SHP77 treated with DMSO at 0.1 percent for 48 hours (cell line): ENCODE measurements at regions not wholly inside any gene's neighbourhood (a gene's known extent, or its start where the extent isn't known, plus 50 kb on each side); places are given as distances from the start of the nearest gene placed in this dataset.
"Not testable (repeated sequence)": the region's sequence is repeated elsewhere in the genome, so short reads cannot be mapped to it uniquely, and the experiment has no call there.

ENCODE experiments used
- DNase-seq: peaks from one replicate; lab custom pipeline; 2025; lab: John Stamatoyannopoulos, UW

- no peak for DNase-seq
These were observed 301.7 kb downstream of the BRD1 start for GRCh38 chr22:49525801-49526535.

GRCh38 chr22:49525360-49525759 lies 302.3 kb downstream of the BRD1 start:
- DNase-seq: no peak

GRCh38 chr22:49524362-49524761 lies 303.3 kb downstream of the BRD1 start:
- DNase-seq: peak; percentile 3

GRCh38 chr22:49523374-49524008 lies 304.2 kb downstream of the BRD1 start:
- DNase-seq: no peak

DNA sequence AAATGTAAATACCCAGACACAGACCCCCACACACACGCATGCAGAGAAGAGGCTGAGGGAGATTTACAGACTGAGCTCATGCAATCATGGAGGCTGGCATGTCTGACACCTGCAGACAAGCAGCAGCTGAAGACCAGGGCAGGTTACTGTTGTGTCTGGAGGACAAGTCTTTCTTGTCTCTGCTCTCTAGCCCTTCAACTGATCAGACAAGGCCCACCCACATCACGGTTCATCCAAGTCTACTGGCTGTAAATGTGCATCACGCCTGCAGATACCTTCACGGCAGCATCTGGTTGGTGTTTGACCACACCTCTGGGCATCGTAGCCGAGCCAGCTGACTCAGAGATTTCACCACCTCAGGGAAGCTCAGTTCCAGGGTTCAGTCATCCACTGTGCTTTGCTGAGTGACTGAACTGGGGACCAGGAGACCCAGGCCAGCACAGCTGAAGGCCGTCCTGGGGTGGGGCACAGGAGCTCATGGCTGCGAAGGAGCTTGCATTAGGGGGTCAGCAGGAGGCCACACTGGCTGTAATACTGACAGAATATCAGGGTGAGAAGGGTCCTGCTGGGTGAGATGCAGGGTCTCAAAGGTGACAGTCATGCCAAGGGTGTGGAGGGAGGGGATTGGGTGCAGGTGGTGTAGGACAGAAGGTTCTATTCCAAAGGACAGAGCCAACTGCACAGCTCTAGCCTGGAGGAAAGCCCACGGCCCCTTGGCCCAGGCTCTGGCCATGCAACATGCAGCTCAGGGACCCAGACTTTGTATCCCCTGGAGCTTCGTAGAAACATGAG lies 304.9 kb downstream of the BRD1 start:
- DNase-seq: no peak

GRCh38 chr22:49521787-49522224 lies 305.9 kb downstream of the BRD1 start:
- DNase-seq: no peak

GRCh38 chr22:49519117-49519737 lies 308.4 kb downstream of the BRD1 start:
- no peak for DNase-seq

GRCh38 chr22:49518436-49518970 lies 309.2 kb downstream of the BRD1 start:
- no peak for DNase-seq

GRCh38 chr22:49517667-49518185 lies 309.9 kb downstream of the BRD1 start:
- DNase-seq: no peak

DNA sequence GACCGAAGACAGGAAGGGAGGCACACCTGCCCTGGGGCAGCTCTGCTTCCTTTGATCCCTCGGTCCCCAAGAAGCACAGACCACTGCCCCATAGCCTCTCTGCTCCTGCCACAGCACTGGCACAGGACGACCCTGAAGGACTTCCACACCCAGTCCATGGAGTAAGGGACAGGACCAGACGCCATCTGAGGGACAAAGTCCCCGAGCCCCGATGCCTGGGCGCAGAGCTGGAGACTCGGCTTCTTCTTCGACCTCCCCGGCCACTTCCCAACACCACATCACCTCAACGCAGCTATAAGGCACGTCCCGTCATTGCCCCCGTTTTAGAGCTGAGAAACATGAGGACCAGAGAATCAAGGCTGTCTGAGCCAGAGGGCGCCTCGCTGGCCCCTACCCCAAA lies 310.5 kb downstream of the BRD1 start:
- no peak for DNase-seq

DNA sequence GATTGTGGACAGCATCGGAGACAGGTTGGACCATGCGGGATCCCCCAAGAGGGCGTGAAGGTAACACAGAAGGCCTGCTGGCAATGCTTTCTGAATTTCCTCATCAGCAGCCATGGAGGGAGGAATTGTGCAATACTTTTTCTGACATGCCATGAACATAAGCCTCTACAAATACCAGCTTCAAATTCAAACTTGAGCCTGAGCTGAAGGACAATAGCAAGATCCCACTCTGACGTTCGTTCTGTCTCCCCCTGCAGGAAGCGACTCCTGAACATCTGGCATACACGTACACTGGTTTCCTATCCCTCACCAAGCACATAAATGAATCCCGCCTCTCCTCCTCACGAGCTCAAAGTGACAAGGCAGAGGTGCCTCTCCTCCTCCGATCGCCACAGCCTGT lies 312.2 kb downstream of the BRD1 start:
- no peak for DNase-seq

DNA sequence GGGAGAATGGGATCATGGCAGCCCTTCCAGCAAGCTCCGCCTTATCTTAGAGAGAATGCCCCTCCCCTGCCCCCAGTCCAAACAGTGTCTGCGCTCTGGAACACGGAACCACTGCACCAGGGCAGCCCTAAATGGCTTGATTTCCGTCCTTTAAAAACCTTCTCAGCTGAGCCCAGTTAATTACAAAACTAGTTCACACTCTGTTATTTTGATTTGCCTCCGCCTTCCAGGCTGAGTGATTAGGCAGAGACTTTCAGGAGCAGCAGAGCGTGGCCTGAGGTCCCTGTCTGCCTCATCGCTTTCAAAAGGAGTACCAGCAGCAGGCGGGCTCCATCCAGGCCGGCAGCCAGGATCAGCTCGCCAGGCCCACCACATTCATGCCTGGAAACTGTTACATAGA lies 313.0 kb downstream of the BRD1 start:
- DNase-seq: no peak

DNA sequence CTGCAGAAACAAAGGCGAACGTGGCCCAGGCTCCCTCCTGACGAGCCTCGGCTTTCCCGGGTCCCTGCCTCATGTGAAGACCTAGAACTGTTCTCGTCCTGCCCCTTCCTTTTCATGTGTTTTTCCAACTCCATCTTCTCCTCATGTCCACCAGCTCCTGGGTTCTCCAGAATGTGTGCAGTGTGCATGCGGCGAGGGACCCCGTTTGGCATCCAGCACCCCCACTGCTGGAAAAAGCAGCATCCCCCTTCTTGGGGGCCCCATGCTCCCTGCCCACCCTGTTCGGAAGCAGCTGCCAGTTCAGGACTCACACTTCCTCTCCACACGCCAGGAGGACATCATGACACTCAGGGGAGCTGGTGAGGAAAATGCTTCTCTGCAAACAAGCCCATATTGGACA lies 313.5 kb downstream of the BRD1 start:
- no peak for DNase-seq

- DNase-seq: no peak
These were observed 314.3 kb downstream of the BRD1 start for GRCh38 chr22:49513358-49513851.

DNA sequence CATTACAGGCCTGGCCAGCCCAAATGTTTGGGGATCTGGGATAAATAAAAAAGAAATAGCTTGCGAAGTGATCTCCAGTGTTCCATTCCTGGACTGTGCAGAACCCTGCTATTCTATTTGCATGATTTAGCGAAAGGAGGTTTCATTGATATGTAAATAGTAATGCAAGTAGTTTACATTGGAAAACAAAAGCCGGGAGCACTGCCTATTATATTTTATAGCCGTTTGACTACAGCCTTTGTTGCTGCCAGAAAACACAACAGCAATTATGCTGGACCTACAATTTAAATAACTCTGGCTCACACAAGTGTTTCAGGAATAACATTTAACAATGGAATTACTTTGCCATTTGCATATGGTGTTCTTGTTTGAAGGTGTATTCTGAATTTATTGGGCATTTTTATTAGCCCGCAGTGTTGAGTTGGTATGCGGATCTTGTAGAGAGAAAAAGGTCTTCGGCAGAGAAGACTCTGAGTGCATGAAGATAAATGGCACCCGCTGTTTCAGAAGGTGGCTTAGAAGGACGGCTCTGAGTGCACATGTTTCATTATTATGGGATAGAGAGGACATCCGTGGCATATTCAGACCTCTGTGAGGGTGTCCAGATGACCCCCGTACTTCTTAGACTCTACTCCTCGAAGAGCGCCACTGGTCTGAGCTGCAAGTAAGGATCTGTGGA lies 315.0 kb downstream of the BRD1 start:
- no peak for DNase-seq

DNA sequence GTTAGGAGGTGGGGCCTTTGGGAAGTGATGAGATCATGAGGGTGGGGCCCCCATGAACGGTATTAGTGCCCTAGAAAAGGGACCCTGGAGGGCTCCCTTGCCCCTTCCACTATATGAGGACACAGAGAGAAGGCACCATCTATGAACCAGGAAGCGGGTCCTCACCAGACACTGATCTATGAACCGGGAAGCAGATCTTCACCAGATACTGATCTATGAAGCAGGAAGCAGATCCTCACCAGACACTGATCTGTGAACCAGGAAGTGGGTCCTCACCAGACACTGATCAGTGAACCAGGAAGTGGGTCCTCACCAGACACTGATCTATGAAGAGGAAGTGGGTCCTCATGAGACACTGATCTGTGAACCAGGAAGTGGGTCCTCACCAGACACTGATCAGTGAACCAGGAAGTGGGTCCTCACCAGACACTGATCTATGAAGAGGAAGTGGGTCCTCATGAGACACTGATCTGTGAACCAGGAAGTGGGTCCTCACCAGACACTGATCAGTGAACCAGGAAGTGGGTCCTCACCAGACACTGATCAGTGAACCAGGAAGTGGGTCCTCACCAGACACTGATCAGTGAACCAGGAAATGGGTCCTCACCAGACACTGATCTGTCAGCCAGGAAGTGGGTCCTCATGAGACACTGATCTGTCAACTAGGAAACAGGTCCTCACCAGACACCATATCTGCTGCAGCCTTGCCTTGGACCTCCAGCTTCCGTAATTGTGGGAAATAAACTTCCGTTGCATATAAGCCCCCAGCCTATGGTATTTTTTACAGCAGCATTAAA lies 316.1 kb downstream of the BRD1 start:
- not testable (repeated sequence) for DNase-seq

DNA sequence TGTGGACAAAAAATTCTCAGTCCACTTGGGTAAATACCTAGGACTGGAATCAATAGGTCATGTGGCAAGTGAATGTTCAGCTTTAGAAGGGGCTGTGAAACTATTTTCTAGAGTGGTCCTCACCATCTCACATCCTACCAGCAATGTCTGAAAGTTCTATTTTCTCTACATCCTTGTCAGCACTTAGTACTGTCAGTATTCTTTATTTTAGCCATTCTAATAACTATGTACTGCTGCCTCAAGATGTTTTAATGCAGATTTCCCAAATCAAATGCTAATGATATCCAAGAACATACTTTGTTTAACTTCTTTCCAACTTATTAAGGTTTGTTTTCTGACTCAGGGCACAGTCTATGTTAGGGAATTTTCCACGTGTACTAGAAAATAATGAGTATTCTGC lies 317.0 kb downstream of the BRD1 start:
- no peak for DNase-seq

DNA sequence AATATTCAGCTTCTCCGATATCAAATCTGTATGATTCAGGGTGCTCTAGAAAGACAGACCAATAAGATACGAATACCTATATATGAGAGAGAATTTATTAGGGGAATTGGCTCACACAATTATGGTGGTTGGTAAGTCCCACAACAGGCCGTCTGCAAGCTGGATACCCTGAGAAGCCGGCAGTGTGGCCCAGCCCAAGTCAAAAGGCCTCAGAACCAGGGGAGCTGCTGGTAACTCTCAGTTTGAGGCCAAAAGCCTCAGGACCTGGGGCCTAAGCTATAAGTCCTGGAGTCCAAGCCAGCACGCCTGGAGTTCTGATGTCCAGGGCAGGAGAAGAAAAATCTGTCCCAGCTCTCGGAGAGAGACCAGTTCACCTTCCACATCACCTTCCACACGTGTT lies 318.7 kb downstream of the BRD1 start:
- no peak for DNase-seq

GRCh38 chr22:49508561-49508960 lies 319.1 kb downstream of the BRD1 start:
- DNase-seq: no peak

- no peak for DNase-seq
These were observed 319.9 kb downstream of the BRD1 start for GRCh38 chr22:49507607-49508292.
